ENCODE measurements at regions not wholly inside any gene's neighbourhood (a gene's known extent, or its start where the extent isn't known, plus 50 kb on each side); places are given as distances from the start of the nearest gene placed in this dataset.
"Not testable (repeated sequence)": the region's sequence is repeated elsewhere in the genome, so short reads cannot be mapped to it uniquely, and the experiment has no call there.

DNA sequence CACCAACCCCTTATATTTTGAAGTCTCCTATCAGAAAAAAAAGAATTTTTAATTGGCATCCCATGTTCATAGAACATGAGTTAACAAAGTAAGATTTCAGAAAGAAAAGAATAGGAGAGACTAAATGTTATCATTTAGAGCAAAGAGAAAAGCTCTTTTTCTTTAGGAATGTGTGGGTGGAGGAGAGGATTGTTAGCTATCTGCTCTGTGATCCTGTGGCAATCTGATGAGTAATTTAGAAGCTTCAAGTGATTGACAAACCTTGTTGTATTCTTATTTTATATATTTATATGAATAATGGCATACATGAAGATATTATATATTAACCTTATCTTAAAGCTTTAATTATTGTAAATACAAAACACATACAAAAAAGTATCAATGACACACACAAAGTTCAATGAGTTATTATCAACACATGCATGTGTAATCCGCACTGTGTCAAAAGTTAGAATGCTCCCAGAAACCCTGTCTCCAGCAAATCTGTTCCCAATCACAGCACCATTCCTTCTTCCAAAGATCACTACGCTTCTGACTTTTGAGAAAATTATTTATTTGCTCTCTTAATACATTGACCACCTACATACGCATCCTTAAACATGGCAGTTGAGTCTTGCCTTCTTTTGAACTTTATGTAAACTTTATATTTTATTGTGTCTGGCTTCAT lies 907.4 kb downstream of the MCTP2 start:
- DNase-seq (ENCODE audit: low read depth): no peak

DNA sequence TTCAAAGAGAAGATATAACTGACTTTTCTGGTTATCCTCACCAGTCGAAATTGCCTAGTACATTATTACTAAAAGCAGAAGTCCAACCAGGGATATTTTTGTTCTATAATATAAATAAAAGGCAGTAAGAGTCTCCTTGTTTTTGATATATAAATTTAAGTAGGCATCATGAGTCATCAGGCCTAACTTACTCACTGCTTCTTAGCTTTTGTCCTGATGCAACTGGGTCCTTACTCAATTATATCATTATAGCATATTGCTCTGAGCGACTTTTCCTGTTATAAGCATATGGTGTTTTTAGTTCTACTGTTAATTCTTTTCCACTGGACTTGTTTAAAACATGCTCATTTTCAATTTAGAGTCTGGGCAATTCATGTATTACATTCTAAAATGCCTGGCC lies 910.1 kb downstream of the MCTP2 start:
- no peak for DNase-seq (ENCODE audit: low read depth)

- no peak for DNase-seq (ENCODE audit: low read depth)
Observed at GRCh38 chr15:95142531-95142930, 911.2 kb downstream of the MCTP2 start.

DNA sequence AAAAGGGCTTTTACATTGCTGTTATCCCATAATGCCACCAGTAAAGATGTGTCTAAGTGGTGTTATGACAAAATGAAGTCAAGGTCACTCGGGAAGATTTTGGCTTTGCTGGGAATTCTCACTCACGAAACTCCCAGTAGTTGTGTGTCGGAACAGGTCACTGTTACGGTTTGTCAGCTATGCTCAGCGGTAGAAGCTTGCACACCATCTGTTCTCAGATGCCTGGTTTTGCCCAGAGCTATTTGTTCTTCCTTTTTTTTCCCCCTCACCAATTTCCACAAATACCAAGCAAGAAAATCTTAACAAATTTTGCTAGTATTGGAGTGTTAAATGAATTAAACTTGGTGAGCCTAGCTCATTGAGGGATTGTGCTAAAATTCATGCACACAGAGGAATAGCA lies 915.1 kb downstream of the MCTP2 start:
- no peak for DNase-seq (ENCODE audit: low read depth)

- no peak for DNase-seq (ENCODE audit: low read depth)
Observed at GRCh38 chr15:95148183-95148582, 916.8 kb downstream of the MCTP2 start.

- DNase-seq (ENCODE audit: low read depth): no peak
Observed at GRCh38 chr15:95149036-95149435, 917.7 kb downstream of the MCTP2 start.

DNA sequence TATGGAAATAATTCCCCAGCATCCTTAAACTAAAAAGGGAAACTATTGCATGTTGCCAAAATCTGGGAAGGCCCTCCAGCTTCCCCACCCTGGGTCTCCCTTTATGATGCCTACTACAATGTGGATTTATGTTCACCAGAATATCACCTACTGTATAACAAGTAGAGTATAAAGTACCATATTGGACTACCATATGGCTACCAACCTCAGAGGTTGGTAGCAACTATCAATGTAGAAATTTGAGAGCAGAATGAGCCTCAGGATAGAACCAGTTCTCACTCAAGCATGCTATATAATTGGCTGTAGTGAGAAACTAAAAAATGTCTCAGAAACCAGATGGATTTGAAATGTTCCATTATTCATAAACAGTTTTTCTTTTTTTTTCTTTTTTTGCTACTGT lies 918.4 kb downstream of the MCTP2 start:
- no peak for DNase-seq (ENCODE audit: low read depth)

DNA sequence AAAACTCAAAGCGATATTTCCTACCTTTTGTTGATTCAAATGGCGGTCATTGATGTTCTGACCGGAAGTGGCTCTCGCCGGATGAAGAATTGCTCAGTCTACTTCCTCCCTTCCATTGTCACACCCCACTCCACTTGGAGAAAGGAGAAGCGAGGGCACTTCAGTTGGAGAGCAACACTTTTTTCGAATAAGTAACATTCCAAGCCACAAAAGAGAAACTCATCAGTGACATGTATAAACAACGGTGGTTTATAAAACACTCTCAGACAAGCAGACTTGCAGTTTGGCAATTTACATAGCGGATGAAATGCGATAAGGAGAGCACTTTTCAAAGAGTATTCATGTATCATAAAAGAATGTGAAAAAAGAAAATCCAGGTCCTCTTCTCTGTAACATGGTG lies 919.1 kb downstream of the MCTP2 start:
- DNase-seq (ENCODE audit: low read depth): no peak

- DNase-seq (ENCODE audit: low read depth): no peak
Observed at GRCh38 chr15:95152741-95153140, 921.4 kb downstream of the MCTP2 start.

DNA sequence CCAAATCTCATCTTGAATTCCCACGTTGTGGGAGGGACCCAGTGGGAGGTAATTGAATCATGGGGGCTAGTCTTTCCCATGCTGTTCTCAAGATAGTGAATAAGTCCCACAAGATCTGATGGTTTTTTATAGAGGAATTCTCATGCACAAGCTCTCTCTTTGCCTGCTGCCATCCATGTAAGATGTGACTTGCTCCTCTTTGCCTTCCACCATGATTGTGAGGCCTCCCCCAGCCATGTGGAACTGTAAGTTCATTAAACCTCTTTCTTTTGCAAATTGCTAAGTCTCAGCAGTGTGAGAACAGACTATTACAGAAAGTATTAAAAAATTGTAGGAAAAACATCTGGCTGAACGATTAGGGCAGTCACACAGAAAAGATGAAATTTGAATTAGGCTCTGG lies 921.8 kb downstream of the MCTP2 start:
- not testable (repeated sequence) for DNase-seq (ENCODE audit: low read depth)

GRCh38 chr15:95160316-95160715 lies 929.0 kb downstream of the MCTP2 start:
- no peak for DNase-seq (ENCODE audit: low read depth)

DNA sequence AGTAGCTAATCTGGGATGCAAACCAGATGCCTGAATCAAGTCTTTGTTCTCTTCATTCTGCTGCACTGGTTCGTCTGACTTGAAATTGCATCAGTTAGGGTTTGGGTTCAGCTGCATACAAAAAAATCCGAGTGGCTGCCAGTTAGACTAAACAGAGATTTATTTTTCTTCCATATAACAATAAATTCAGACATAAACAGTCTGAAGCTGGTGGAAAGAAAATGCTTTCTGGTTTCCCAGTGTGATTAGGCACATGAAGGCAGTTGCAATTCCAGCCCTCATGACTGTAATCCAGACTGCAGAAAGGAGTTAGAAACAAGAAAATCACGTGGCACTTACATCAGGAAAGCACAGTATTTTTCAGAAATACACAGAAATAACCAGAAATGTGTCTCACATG lies 930.7 kb downstream of the MCTP2 start:
- DNase-seq (ENCODE audit: low read depth): no peak

GRCh38 chr15:95162531-95162930 lies 931.2 kb downstream of the MCTP2 start:
- DNase-seq (ENCODE audit: low read depth): no peak

GRCh38 chr15:95162967-95163531 lies 931.7 kb downstream of the MCTP2 start:
- no peak for DNase-seq (ENCODE audit: low read depth)

DNA sequence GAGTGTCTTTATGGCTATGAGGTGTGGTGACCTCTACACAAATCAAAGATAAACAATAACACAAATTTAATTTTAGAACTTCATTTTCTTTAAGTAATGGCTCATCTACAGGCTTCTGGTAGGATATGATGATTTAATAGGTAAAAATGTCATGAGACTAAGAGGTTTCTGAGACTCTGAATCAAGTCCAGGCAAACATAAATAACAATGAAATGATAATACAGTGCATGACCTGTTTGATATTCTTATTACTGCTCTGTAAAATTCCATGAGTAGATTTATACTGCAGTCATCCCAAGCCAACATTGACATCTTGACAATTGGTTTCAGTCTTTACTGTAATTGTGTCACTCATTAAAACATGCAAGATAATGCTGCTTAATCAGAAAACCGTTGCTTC lies 936.8 kb downstream of the MCTP2 start:
- no peak for DNase-seq (ENCODE audit: low read depth)

DNA sequence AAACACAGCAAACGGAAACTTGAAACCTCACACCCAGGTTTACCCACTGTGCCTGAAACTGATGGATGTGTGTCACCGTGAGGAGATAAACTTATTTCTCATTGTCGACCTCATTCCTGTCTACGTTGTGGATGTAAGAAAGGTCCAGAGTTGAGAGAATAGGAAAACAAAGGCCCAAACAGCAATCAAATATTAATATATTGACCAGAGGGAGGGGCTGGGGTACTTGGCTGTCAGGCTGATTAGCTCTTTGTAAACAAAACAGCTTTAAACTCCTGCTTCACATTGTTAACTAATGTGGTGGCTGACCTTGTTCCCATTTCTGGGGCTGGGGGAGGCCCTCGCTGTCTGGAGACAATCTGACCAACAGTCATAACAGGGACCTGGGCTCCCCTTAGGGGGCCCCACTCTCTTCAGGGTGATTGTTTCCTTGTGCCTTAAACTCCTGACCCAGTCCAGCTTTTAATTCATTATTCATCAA lies 937.6 kb downstream of the MCTP2 start:
- DNase-seq (ENCODE audit: low read depth): no peak

DNA sequence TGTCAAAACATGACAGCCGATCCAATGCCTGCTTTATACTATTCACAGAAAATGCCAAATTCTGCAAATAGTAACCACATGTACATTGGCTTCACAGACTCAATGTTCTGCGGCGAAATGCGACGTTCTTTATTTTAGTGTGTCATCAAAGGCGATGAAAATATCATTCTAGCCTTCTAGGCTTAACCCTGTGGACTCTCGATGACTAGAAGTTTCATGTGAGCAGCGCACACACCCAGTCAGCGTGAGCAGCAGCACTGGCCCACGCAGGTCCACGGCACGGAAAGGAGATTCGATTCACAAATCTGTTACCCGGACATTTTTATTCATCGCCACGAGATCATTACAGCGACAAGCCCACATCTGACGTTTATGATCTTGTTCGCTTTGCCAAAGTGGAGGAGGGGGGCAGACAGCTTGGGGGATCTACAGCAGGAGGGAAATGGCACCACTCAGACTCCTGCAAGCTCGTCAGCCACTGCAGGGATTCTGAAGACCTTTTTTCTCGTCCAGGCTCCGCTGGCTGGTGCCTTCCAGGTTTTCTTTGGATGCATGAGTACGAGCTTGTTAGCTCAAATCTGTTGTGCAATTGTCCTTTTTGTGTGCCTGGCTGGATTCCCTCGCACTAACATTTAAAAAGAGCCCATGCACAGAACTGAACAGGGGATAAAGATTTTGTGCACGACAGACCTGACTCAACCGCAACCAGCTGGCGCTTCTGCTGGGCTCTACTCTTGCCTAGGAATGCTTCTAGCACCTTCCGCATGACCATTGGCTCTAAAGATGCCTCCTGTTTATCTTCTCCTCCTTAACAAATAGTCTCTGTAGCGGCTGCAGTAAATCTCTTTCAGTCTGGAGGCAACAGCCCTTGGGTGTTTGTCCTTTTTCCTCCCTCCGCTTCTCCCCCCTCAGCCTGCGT lies 938.4 kb downstream of the MCTP2 start:
- DNase-seq (ENCODE audit: low read depth): no peak

GRCh38 chr15:95170561-95171380 lies 939.4 kb downstream of the MCTP2 start:
- DNase-seq (ENCODE audit: low read depth): no peak

DNA sequence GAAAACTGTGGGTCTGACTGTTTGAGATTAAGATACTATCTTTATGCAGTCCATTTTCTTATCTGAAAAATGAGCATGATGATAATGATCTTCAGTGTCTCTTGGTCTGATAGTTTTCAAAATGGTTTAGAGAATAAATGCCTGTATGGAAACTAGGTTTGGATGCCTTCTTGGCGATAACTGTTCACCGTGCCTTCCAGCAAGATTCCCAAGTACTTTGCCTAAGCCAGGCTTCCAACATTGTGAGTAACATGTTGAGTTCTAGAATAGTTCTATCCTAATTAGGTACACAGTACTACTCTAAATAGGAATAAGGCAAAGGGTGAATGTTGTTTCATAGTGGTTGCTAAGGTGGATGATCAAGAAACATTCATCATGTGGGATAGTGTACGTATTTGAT lies 940.2 kb downstream of the MCTP2 start:
- no peak for DNase-seq (ENCODE audit: low read depth)

- no peak for DNase-seq (ENCODE audit: low read depth)
Observed at GRCh38 chr15:95174301-95175259, 943.2 kb downstream of the MCTP2 start.
